Activated T-helper 17 cell treated with anti-CD3 and anti-CD28 coated beads, Interleukin-2, amount 50 U/mL, for 72 hours (primary cell): ENCODE measurements at regions not wholly inside any gene's neighbourhood (a gene's known extent, or its start where the extent isn't known, plus 50 kb on each side); places are given as distances from the start of the nearest gene placed in this dataset.
"Not testable (repeated sequence)": the region's sequence is repeated elsewhere in the genome, so short reads cannot be mapped to it uniquely, and the experiment has no call there.

Experiments used
- ATAC-seq: fragments of 150-1000 bp; cut with Tn5 transposase; replicated peaks from 2 replicates; pipeline ENCODE4 v1.10.0; 2021; ENCODE audit warnings: mild to moderate bottlenecking, moderate library complexity
- H3K27ac Mint-ChIP-seq: one replicate; pipeline ENCODE4 v1.8.0; 2022; ENCODE audit warnings: mixed read lengths
- H3K27me3 Mint-ChIP-seq: one replicate; pipeline ENCODE4 v1.8.0; 2022; ENCODE audit warnings: mixed read lengths
- H3K36me3 Mint-ChIP-seq: one replicate; pipeline ENCODE4 v1.8.0; 2022; ENCODE audit warnings: low read depth, mild to moderate bottlenecking, mixed read lengths
- H3K4me1 Mint-ChIP-seq: one replicate; pipeline ENCODE4 v1.8.0; 2022; ENCODE audit warnings: mixed read lengths
- H3K4me3 Mint-ChIP-seq: one replicate; pipeline ENCODE4 v1.8.0; 2022; ENCODE audit warnings: mild to moderate bottlenecking, mixed read lengths
- H3K9me3 Mint-ChIP-seq: one replicate; pipeline ENCODE4 v1.8.0; 2022; ENCODE audit warnings: mixed read lengths

GRCh38 chr16:88128556-88128955, 177.3 kb downstream of the BANP start:
- Mint-ChIP-seq H3K9me3 (no peaks in the 10 kb centered on the region), H3K36me3 (no peaks in the 10 kb centered on the region), H3K4me1 (no peaks in the 10 kb centered on the region), H3K4me3 (no peak overlapping the region), H3K27ac (no peak overlapping the region), H3K27me3 (no peaks in the 10 kb centered on the region)
- no peak for ATAC-seq

GRCh38 chr16:88129133-88129532, 177.9 kb downstream of the BANP start:
- not testable (repeated sequence) for H3K36me3 Mint-ChIP-seq, H3K4me1 Mint-ChIP-seq, H3K27me3 Mint-ChIP-seq, H3K27ac Mint-ChIP-seq, ATAC-seq, H3K9me3 Mint-ChIP-seq, H3K4me3 Mint-ChIP-seq

GRCh38 chr16:88130016-88130415, 178.8 kb downstream of the BANP start:
- Mint-ChIP-seq H3K9me3 (no peaks in the 10 kb centered on the region), H3K4me3 (no peak overlapping the region), H3K4me1 (no peaks in the 10 kb centered on the region), H3K36me3 (no peaks in the 10 kb centered on the region), H3K27ac (no peak overlapping the region), H3K27me3 (no peaks in the 10 kb centered on the region)
- no peak for ATAC-seq

GRCh38 chr16:88130681-88131080, 179.4 kb downstream of the BANP start:
- no peak overlapping the region for H3K27ac Mint-ChIP-seq
- no peaks in the 10 kb centered on the region for H3K36me3 Mint-ChIP-seq
- H3K4me3 Mint-ChIP-seq = no peak overlapping the region
- no peaks in the 10 kb centered on the region for H3K9me3 Mint-ChIP-seq
- H3K4me1 Mint-ChIP-seq = no peaks in the 10 kb centered on the region
- no peak for ATAC-seq
- no peaks in the 10 kb centered on the region for H3K27me3 Mint-ChIP-seq

GRCh38 chr16:88131256-88131655, 180.0 kb downstream of the BANP start:
- no peaks in the 10 kb centered on the region for H3K27me3 Mint-ChIP-seq
- H3K4me1 Mint-ChIP-seq = no peaks in the 10 kb centered on the region
- ATAC-seq = no peak
- no peaks in the 10 kb centered on the region for H3K9me3 Mint-ChIP-seq
- no peak overlapping the region for H3K4me3 Mint-ChIP-seq
- no peaks in the 10 kb centered on the region for H3K36me3 Mint-ChIP-seq
- no peak overlapping the region for H3K27ac Mint-ChIP-seq

DNA sequence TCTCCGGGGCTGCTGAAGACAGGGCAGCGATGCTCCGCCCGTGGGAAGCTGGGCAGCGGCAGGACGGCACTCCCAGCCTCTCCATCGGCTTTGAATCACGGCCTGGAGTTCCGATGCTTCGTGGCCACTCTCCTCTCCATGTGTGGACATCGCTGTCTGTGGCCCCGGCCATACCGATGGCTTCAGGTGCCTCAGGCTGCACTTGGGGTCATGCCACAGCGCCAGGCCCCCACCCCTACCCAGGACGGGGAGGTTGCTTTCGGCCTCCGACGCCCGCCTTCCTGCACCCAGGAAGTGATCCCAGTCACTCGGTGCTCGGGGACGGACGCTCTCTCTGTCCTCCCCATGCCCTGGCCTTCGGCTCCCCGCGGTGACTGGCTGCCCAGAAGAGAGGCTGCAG, 180.7 kb downstream of the BANP start:
- no peak overlapping the region for H3K27ac Mint-ChIP-seq
- no peaks in the 10 kb centered on the region for H3K36me3 Mint-ChIP-seq
- H3K4me1 Mint-ChIP-seq = no peaks in the 10 kb centered on the region
- no peaks in the 10 kb centered on the region for H3K9me3 Mint-ChIP-seq
- no peaks in the 10 kb centered on the region for H3K27me3 Mint-ChIP-seq
- no peak overlapping the region for H3K4me3 Mint-ChIP-seq
- no peak for ATAC-seq

DNA sequence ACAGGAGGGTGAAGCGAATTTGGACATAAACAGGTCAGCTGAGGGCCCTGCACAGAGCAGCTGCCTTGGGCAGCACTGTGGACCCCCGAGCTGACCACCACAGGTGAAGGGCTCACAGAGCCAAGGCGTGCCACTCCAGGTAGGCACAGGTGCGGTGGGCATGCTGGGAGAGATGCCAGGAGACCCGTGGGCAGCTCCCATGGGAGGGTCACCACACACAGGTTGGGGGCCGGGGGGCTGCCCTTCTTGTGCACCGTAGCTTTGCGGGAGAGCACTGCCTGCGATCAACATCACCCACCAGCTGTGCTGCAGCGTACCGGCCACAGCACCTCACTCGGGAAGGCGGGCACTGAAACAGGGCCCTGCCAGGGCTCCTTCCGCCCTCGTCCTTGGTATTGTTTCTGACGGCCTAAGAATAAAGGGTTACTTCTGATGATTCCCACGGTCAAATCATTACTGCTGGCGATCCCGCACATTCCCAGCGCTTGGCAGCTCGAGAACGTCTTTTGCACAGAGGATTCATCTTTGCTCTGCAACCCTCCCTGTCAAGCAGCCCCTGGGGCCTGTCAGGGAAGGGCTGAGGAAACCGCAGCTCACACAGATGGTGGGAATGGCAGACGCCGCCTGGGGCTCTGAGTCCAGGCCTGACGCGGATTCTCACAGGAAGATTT, 181.7 kb downstream of the BANP start:
- no peak for ATAC-seq
- Mint-ChIP-seq H3K36me3 (no peaks in the 10 kb centered on the region), H3K4me3 (no peak overlapping the region), H3K9me3 (peaks cover 3% of the 10 kb centered on the region), H3K27me3 (no peaks in the 10 kb centered on the region), H3K4me1 (no peaks in the 10 kb centered on the region), H3K27ac (no peak overlapping the region)

- Mint-ChIP-seq H3K27me3 (no peaks in the 10 kb centered on the region), H3K4me3 (no peak overlapping the region), H3K9me3 (peaks cover 3% of the 10 kb centered on the region), H3K36me3 (no peaks in the 10 kb centered on the region), H3K27ac (no peak overlapping the region), H3K4me1 (no peaks in the 10 kb centered on the region)
- no peak for ATAC-seq
These were observed 182.2 kb downstream of the BANP start for GRCh38 chr16:88133507-88133843.

- H3K4me1 Mint-ChIP-seq, H3K9me3 Mint-ChIP-seq, H3K36me3 Mint-ChIP-seq, H3K27ac Mint-ChIP-seq, ATAC-seq, H3K4me3 Mint-ChIP-seq, H3K27me3 Mint-ChIP-seq: not testable (repeated sequence)
These were observed 183.1 kb downstream of the BANP start for GRCh38 chr16:88134172-88134898.

- H3K27me3 Mint-ChIP-seq, H3K27ac Mint-ChIP-seq, H3K4me1 Mint-ChIP-seq, ATAC-seq, H3K36me3 Mint-ChIP-seq, H3K9me3 Mint-ChIP-seq, H3K4me3 Mint-ChIP-seq: not testable (repeated sequence)
These were observed 183.9 kb downstream of the BANP start for GRCh38 chr16:88134899-88135682.

GRCh38 chr16:88136211-88136713, 185.0 kb downstream of the BANP start:
- not testable (repeated sequence) for H3K4me3 Mint-ChIP-seq, ATAC-seq, H3K4me1 Mint-ChIP-seq, H3K27ac Mint-ChIP-seq, H3K9me3 Mint-ChIP-seq, H3K27me3 Mint-ChIP-seq, H3K36me3 Mint-ChIP-seq

DNA sequence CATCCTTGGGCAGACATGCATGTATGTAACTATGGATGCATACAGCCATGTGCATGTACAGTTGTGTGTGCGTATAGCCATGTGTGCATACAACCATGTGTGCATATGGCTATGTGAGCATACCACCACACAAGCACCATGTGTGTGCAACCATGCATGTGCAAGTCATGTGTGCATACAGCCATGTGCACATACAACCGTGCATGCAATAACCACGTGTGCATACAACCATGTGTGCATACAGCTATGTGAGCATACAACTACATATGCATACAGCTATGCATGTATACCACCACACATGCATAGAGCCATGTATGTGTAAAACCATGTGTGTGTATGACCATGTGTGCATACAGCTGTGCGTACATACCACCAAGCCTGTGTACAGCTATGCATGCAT, 185.7 kb downstream of the BANP start:
- H3K27ac Mint-ChIP-seq, H3K27me3 Mint-ChIP-seq, H3K4me3 Mint-ChIP-seq, H3K36me3 Mint-ChIP-seq, ATAC-seq, H3K9me3 Mint-ChIP-seq, H3K4me1 Mint-ChIP-seq: not testable (repeated sequence)

DNA sequence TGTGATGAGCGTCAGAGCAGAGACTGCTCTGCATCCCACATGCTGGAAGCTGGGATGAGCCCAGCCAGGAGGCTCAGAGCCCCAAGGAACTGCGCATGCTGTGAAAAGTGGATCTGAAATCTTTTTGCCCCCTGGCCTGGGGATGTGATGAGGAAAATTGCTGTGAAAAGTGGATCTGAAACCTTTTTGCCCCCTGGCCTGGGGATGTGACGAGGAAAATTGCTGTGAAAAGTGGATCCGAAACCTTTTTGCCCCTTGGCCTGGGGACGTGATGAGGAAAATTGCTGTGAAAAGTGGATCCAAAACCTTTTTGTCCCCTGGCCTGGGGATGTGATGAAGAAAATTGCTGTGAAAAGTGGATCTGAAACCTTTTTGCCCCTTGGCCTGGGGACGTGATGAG, 187.9 kb downstream of the BANP start:
- H3K27me3 Mint-ChIP-seq, H3K27ac Mint-ChIP-seq, H3K4me1 Mint-ChIP-seq, H3K36me3 Mint-ChIP-seq, H3K9me3 Mint-ChIP-seq, H3K4me3 Mint-ChIP-seq, ATAC-seq: not testable (repeated sequence)

DNA sequence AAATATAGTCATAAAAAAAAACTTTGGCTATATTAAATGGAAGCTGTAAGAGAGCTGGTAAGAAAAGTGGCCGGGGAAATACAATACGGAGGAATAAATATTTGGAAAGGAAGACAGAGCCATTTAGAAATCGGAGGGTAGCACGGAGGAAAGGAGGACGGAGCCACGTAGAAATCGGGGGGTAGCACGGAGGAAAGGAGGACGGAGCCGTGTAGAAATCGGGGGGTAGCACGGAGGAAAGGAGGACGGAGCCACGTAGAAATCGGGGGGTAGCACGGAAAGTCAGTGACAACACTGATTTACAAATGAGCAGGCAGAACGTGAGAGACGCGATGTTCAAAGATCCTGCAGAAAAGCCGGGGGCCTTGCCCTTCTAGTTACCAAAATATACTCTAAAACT, 189.0 kb downstream of the BANP start:
- not testable (repeated sequence) for H3K36me3 Mint-ChIP-seq, H3K4me1 Mint-ChIP-seq, H3K9me3 Mint-ChIP-seq, H3K27me3 Mint-ChIP-seq, H3K27ac Mint-ChIP-seq, H3K4me3 Mint-ChIP-seq, ATAC-seq

GRCh38 chr16:88141580-88141979, 190.3 kb downstream of the BANP start:
- peaks cover 6% of the 10 kb centered on the region for H3K9me3 Mint-ChIP-seq
- no peak overlapping the region for H3K27ac Mint-ChIP-seq
- ATAC-seq = no peak

More at GRCh38 chr16:88141580-88141979, 190.3 kb downstream of the BANP start:
- Mint-ChIP-seq H3K27me3 (no peaks in the 10 kb centered on the region), H3K36me3 (no peaks in the 10 kb centered on the region), H3K4me1 (no peaks in the 10 kb centered on the region), H3K4me3 (no peak overlapping the region)
